AG04450 (cell line): ENCODE measurements at regions not wholly inside any gene's neighbourhood (a gene's known extent, or its start where the extent isn't known, plus 50 kb on each side); places are given as distances from the start of the nearest gene placed in this dataset.
A peak's percentile ranks its signal among the peaks of the same experiment; 100 is the strongest.

Source experiments
- CTCF ChIA-PET: fragments of 300-600, 350-600 bp; formaldehyde crosslinking; extraction: SDS; loops from one replicate; lab custom pipeline; 2022; ENCODE audit warnings: antibody characterized with exemption, inconsistent platforms; lab: Charles Lee
- POLR2A ChIA-PET: fragments of 350-600 bp; formaldehyde crosslinking; extraction: SDS; loops from one replicate; lab custom pipeline; 2021; ENCODE audit warnings: antibody characterized with exemption, inconsistent platforms; lab: Yijun Ruan, JAX
- DNase-seq: peaks from one replicate; pipeline ENCODE4 v3.0.0-alpha.2; 2011; ENCODE audit warnings: low read depth, low spot score
- H3K27ac ChIP-seq: one replicate; pipeline ENCODE4 v1.5.1; 2012; ENCODE audit warnings: low read depth, low read length, control low read depth
- H3K27me3 ChIP-seq: one replicate; pipeline ENCODE4 v1.6.0; 2012; ENCODE audit warnings: low read length; ENCODE audit not compliant: control insufficient read depth, insufficient read depth
- H3K4me3 ChIP-seq: 2 replicates; pipeline ENCODE4 v1.5.1; 2011; ENCODE audit warnings: mild to moderate bottlenecking, low read depth, low read length, control low read depth
- H3K9me3 ChIP-seq: 2 replicates; pipeline ENCODE4 v1.5.1; 2012; ENCODE audit warnings: low read length; ENCODE audit not compliant: control insufficient read depth, insufficient read depth
- CTCF ChIP-seq: IDR thresholded peaks from 2 replicates; pipeline ENCODE4 v1.5.1; 2011; ENCODE audit warnings: low read depth, low read length, control low read depth, inconsistent platforms

GRCh38 chr3:27542476-27542875, 58.3 kb upstream of the SLC4A7 start:
- CTCF ChIA-PET, result no interaction called here
- no peak for DNase-seq
- Histone ChIP-seq H3K9me3 (no peaks in the 10 kb centered on the region), H3K27ac (no peak overlapping the region), H3K4me3 (no peak overlapping the region), H3K27me3 (no peaks in the 10 kb centered on the region)
- POLR2A ChIA-PET, result no interaction called here
- TF ChIP-seq CTCF, result no peak

- Histone ChIP-seq H3K27ac (no peak overlapping the region), H3K4me3 (no peak overlapping the region), H3K27me3 (no peaks in the 10 kb centered on the region), H3K9me3 (no peaks in the 10 kb centered on the region)
- TF ChIP-seq CTCF, result no peak
- ChIA-PET POLR2A (no interaction called here), CTCF (no interaction called here)
- no peak for DNase-seq
Measured at GRCh38 chr3:27540231-27540630, 56.0 kb upstream of the SLC4A7 start.

GRCh38 chr3:27536491-27536890, 52.3 kb upstream of the SLC4A7 start:
- H3K27me3 ChIP-seq, result no peaks in the 10 kb centered on the region
- TF ChIP-seq CTCF, result no peak
- ChIA-PET POLR2A (no interaction called here), CTCF (interaction anchor here (0.5 to 2.0 kb wide), 3 partner anchors 66 to 144 kb away, joined by 3 to 15 read pairs (median 5); no protein-coding TSS in a partner anchor)
- H3K27ac ChIP-seq, result peak overlapping the region; percentile 62
- no peak for DNase-seq
- H3K4me3 ChIP-seq, result no peak overlapping the region
- H3K9me3 ChIP-seq, result no peaks in the 10 kb centered on the region

GRCh38 chr3:27535809-27536392, 51.7 kb upstream of the SLC4A7 start:
- no peaks in the 10 kb centered on the region for H3K27me3 ChIP-seq
- CTCF ChIA-PET, result interaction anchor here (0.5 to 2.0 kb wide), 5 partner anchors 58 to 146 kb away, joined by 3 to 15 read pairs (median 5); no protein-coding TSS in a partner anchor
- no peak for TF ChIP-seq CTCF
- H3K9me3 ChIP-seq, result no peaks in the 10 kb centered on the region
- DNase-seq, result no peak
- H3K27ac ChIP-seq, result peak overlapping the region; percentile 62
- H3K4me3 ChIP-seq, result no peak overlapping the region
- POLR2A ChIA-PET, result interaction anchor here (0.6 to 1.1 kb wide), 2 partner anchors 52 to 813 kb away, joined by 3 to 4 read pairs; partner anchors contain the start of genes AZI2, SLC4A7 and ZCWPW2
